Mesothelial cell of epicardium (in vitro differentiated cells): ENCODE measurements at regions not wholly inside any gene's neighbourhood (a gene's known extent, or its start where the extent isn't known, plus 50 kb on each side); places are given as distances from the start of the nearest gene placed in this dataset.
"Not testable (repeated sequence)": the region's sequence is repeated elsewhere in the genome, so short reads cannot be mapped to it uniquely, and the experiment has no call there.

Experiments used
- DNase-seq, 2 experiments: peaks; one replicate each; pipeline ENCODE4 v3.0.0; 2021; ENCODE audit warnings: low spot score in 2 of 2; ENCODE audit not compliant: unreplicated experiment in 2 of 2
- H3K27ac Mint-ChIP-seq: 2 replicates; pipeline ENCODE4 v1.8.0; 2021; ENCODE audit warnings: mixed read lengths
- H3K27me3 Mint-ChIP-seq: 2 replicates; pipeline ENCODE4 v1.8.0; 2021; ENCODE audit warnings: low read depth, mixed read lengths
- H3K36me3 Mint-ChIP-seq: 2 replicates; pipeline ENCODE4 v1.8.0; 2021; ENCODE audit warnings: mixed read lengths
- H3K4me1 Mint-ChIP-seq: 2 replicates; pipeline ENCODE4 v1.8.0; 2021; ENCODE audit warnings: mixed read lengths
- H3K4me3 Mint-ChIP-seq: 2 replicates; pipeline ENCODE4 v1.8.0; 2021; ENCODE audit warnings: mild to moderate bottlenecking, moderate library complexity, mixed read lengths
- H3K9me3 Mint-ChIP-seq: 2 replicates; pipeline ENCODE4 v1.8.0; 2021; ENCODE audit warnings: mixed read lengths
- CTCF ChIP-seq: fragments of 200-600 bp; sonication (generic); IDR thresholded peaks from one replicate; pipeline ENCODE4 v1.5.0; 2021; ENCODE audit warnings: antibody characterized with exemption; ENCODE audit not compliant: unreplicated experiment

DNA sequence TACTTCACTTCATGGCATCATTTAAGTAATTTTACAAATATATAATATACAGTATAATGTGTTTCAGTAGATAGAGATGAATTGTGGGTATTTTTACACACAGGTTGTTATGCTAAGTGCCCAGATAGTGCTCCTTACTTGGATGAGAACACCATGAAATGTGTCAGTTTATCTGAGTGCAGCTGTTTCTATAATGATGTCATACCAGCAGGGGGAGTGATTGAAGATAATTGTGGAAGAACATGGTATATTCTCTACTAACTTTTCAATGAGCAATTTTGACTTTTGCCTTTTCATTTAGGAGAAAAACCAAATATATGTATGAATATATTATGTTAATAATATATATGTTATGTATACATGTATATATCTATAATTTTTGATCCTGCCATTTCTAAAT is 221.6 kb downstream of the LRRK2 start:
- Mint-ChIP-seq H3K36me3 (no peaks in the 10 kb centered on the region), H3K9me3 (no peaks in the 10 kb centered on the region), H3K4me3 (no peak overlapping the region), H3K4me1 (peaks cover 10% of the 10 kb centered on the region), H3K27ac (no peak overlapping the region), H3K27me3 (no peaks in the 10 kb centered on the region)
- no peak for DNase-seq
- peak; percentile 37 for TF ChIP-seq CTCF

DNA sequence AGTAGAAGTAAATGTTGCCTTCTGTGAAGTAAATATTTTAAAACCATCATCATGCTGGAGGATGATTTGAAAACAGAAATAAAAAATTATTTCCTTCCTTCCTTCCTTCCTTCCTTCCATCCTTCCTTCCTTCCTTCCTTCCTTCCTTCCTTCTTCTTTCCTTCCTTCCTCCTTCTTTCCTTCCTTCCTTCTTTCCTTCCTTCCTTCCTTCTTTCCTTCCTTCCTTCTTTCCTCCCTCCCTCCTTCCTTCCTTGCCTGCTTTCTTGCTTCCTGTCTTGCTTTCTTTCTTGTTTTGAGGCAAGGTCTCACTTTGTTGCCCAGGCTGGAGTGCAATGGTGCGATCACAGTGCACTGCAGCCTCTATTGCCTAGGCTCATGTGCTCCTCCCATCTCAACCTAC is 223.7 kb downstream of the LRRK2 start:
- not testable (repeated sequence) for H3K36me3 Mint-ChIP-seq, H3K4me3 Mint-ChIP-seq, DNase-seq, H3K27ac Mint-ChIP-seq, H3K27me3 Mint-ChIP-seq, H3K9me3 Mint-ChIP-seq, H3K4me1 Mint-ChIP-seq

GRCh38 chr12:40451661-40452060 is 226.9 kb downstream of the LRRK2 start:
- Mint-ChIP-seq H3K27ac (no peak overlapping the region), H3K9me3 (no peaks in the 10 kb centered on the region), H3K4me3 (no peak overlapping the region), H3K4me1 (no peaks in the 10 kb centered on the region), H3K27me3 (peaks cover 4% of the 10 kb centered on the region), H3K36me3 (no peaks in the 10 kb centered on the region)
- TF ChIP-seq CTCF, result no peak
- no peak for DNase-seq

DNA sequence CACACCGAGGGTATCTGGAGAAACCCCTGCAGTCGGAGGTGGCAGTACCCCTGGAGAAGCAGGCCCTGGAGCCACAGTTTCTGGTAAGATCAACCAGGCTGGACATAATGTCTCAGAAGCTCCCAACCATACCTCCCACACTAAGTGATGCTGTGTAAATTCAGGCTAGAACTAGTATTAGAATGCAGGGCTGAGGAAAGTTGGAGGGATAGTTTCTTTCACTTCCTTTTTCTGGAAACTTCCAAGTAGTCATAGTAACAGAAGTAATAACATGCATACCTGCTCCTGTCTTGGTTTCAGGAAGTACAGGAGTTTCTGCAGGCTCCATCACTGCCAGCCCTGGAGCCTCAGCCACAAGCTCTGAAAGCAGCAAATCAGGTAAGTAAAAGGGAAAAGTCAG is 228.1 kb upstream of the CNTN1 start:
- TF ChIP-seq CTCF, result no peak
- Mint-ChIP-seq H3K4me3 (no peak overlapping the region), H3K4me1 (no peaks in the 10 kb centered on the region), H3K27ac (no peak overlapping the region), H3K36me3 (no peaks in the 10 kb centered on the region), H3K9me3 (peaks cover 4% of the 10 kb centered on the region), H3K27me3 (peaks cover 1% of the 10 kb centered on the region)
- DNase-seq, result no peak

- peaks cover 1% of the 10 kb centered on the region for H3K27me3 Mint-ChIP-seq
- peaks cover 11% of the 10 kb centered on the region for H3K4me1 Mint-ChIP-seq
- H3K4me3 Mint-ChIP-seq, result no peak overlapping the region
- DNase-seq, result no peak
- H3K27ac Mint-ChIP-seq, result no peak overlapping the region
- H3K36me3 Mint-ChIP-seq, result no peaks in the 10 kb centered on the region
- no peak for TF ChIP-seq CTCF
- H3K9me3 Mint-ChIP-seq, result no peaks in the 10 kb centered on the region
Observed at GRCh38 chr12:40469736-40470135, 222.5 kb upstream of the CNTN1 start.

DNA sequence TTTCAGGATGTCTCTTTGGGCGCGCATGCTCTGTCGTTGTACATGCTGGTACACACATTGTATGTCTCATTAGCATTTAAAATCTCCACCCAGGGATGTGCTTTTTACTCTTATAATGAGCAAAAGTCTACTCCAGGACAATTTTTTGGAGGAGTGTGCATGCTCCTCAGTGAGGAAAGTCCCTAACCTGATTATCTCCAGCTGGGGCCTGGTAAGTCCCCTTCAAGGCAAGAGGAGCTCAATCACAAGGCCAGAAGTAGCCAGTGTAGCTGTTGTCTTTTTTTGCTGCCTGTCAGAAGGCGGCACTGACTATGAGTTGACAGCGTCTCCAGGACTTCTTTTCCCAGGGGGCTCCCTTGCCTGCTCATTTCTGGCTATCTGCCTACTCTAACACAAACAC is 218.3 kb upstream of the CNTN1 start:
- peaks cover 27% of the 10 kb centered on the region for H3K4me1 Mint-ChIP-seq
- no peak for TF ChIP-seq CTCF
- DNase-seq, result no peak
- H3K27ac Mint-ChIP-seq, result peak overlapping the region; percentile 22
- H3K27me3 Mint-ChIP-seq, result no peaks in the 10 kb centered on the region
- H3K4me3 Mint-ChIP-seq, result no peak overlapping the region
- H3K9me3 Mint-ChIP-seq, result peaks cover 9% of the 10 kb centered on the region
- peaks cover 2% of the 10 kb centered on the region for H3K36me3 Mint-ChIP-seq
